ENCODE measurements at regions not wholly inside any gene's neighbourhood (a gene's known extent, or its start where the extent isn't known, plus 50 kb on each side); places are given as distances from the start of the nearest gene placed in this dataset.
"Not testable (repeated sequence)": the region's sequence is repeated elsewhere in the genome, so short reads cannot be mapped to it uniquely, and the experiment has no call there.

- H3K9me3 ChIP-seq (ENCODE audit: insufficient read depth, low read depth, low read length): peaks cover 40% of the 10 kb centered on the region
- WGBS: 80% methylated on average over 2 of the region's 2 CpGs
These were observed 163.0 kb downstream of the THBS2 start for GRCh38 chr6:169090514-169091127.

GRCh38 chr6:169088762-169089161, 164.9 kb downstream of the THBS2 start:
- Histone ChIP-seq H3K4me3 (ENCODE audit: low read length) (no peak overlapping the region), H3K27me3 (ENCODE audit: insufficient read depth, low read length) (no peaks in the 10 kb centered on the region), H3K36me3 (ENCODE audit: insufficient read depth, low read length) (no peaks in the 10 kb centered on the region; the same call in 1 of the 2 replicates), H3K4me1 (ENCODE audit: insufficient read depth, low read length) (peaks cover 6% of the 10 kb centered on the region; the same call in 1 of the 2 replicates), H3K9ac (ENCODE audit: low read depth, low read length) (no peak overlapping the region), H3K27ac (ENCODE audit: low read depth, low read length) (no peak overlapping the region), H3K9me3 (ENCODE audit: insufficient read depth, low read depth, low read length) (peaks cover 40% of the 10 kb centered on the region)
- 95% methylated on average over 2 of the region's 2 CpGs for WGBS

More at GRCh38 chr6:169090514-169091127, 163.0 kb downstream of the THBS2 start:
- H3K27me3 ChIP-seq (ENCODE audit: insufficient read depth, low read length); H3K9ac ChIP-seq (ENCODE audit: low read depth, low read length); H3K36me3 ChIP-seq (ENCODE audit: insufficient read depth, low read length); H3K4me3 ChIP-seq (ENCODE audit: low read length); H3K27ac ChIP-seq (ENCODE audit: low read depth, low read length); H3K4me1 ChIP-seq (ENCODE audit: insufficient read depth, low read length): not testable (repeated sequence)

- Histone ChIP-seq H3K36me3 (ENCODE audit: insufficient read depth, low read length) (no peaks in the 10 kb centered on the region; the same call in 1 of the 2 replicates), H3K9ac (ENCODE audit: low read depth, low read length) (no peak overlapping the region; the same call in 1 of the 2 replicates), H3K27ac (ENCODE audit: low read depth, low read length) (peak overlapping the region; percentile 18; the same call in 1 of the 2 replicates), H3K27me3 (ENCODE audit: insufficient read depth, low read length) (no peaks in the 10 kb centered on the region), H3K9me3 (ENCODE audit: insufficient read depth, low read depth, low read length) (peaks cover 33% of the 10 kb centered on the region), H3K4me1 (ENCODE audit: insufficient read depth, low read length) (peaks cover 6% of the 10 kb centered on the region; the same call in 1 of the 2 replicates), H3K4me3 (ENCODE audit: low read length) (no peak overlapping the region)
- 80% methylated on average over 1 of the region's 3 CpGs for WGBS
These were observed 166.1 kb downstream of the THBS2 start for GRCh38 chr6:169087443-169088041.

- 99% methylated on average over 6 of the region's 6 CpGs for WGBS
- not testable (repeated sequence) for H3K27ac ChIP-seq (ENCODE audit: low read depth, low read length); H3K36me3 ChIP-seq (ENCODE audit: insufficient read depth, low read length); H3K9ac ChIP-seq (ENCODE audit: low read depth, low read length); H3K4me1 ChIP-seq (ENCODE audit: insufficient read depth, low read length); H3K4me3 ChIP-seq (ENCODE audit: low read length); H3K27me3 ChIP-seq (ENCODE audit: insufficient read depth, low read length)
- peaks cover 24% of the 10 kb centered on the region for H3K9me3 ChIP-seq (ENCODE audit: insufficient read depth, low read depth, low read length)
These were observed 167.0 kb downstream of the THBS2 start for GRCh38 chr6:169086616-169087015.

GRCh38 chr6:169086020-169086419, 167.6 kb downstream of the THBS2 start:
- Histone ChIP-seq H3K9me3 (ENCODE audit: insufficient read depth, low read depth, low read length) (peaks cover 18% of the 10 kb centered on the region), H3K4me1 (ENCODE audit: insufficient read depth, low read length) (peaks cover 6% of the 10 kb centered on the region; the same call in 1 of the 2 replicates), H3K27me3 (ENCODE audit: insufficient read depth, low read length) (no peaks in the 10 kb centered on the region), H3K36me3 (ENCODE audit: insufficient read depth, low read length) (no peaks in the 10 kb centered on the region), H3K9ac (ENCODE audit: low read depth, low read length) (no peak overlapping the region), H3K4me3 (ENCODE audit: low read length) (no peak overlapping the region), H3K27ac (ENCODE audit: low read depth, low read length) (no peak overlapping the region)
- WGBS: 93% methylated on average over 9 of the region's 10 CpGs

GRCh38 chr6:169085466-169085865, 168.2 kb downstream of the THBS2 start:
- no peaks in the 10 kb centered on the region for H3K36me3 ChIP-seq (ENCODE audit: insufficient read depth, low read length)
- H3K27ac ChIP-seq (ENCODE audit: low read depth, low read length): no peak overlapping the region
- 93% methylated on average over 6 of the region's 6 CpGs for WGBS
- peaks cover 6% of the 10 kb centered on the region; the same call in 1 of the 2 replicates for H3K4me1 ChIP-seq (ENCODE audit: insufficient read depth, low read length)
- no peak overlapping the region for H3K4me3 ChIP-seq (ENCODE audit: low read length)
- no peaks in the 10 kb centered on the region for H3K27me3 ChIP-seq (ENCODE audit: insufficient read depth, low read length)
- H3K9ac ChIP-seq (ENCODE audit: low read depth, low read length): no peak overlapping the region
- H3K9me3 ChIP-seq (ENCODE audit: insufficient read depth, low read depth, low read length): peaks cover 12% of the 10 kb centered on the region

GRCh38 chr6:169084557-169084956, 169.1 kb downstream of the THBS2 start:
- not testable (repeated sequence) for H3K27me3 ChIP-seq (ENCODE audit: insufficient read depth, low read length); H3K27ac ChIP-seq (ENCODE audit: low read depth, low read length); H3K9ac ChIP-seq (ENCODE audit: low read depth, low read length); H3K4me1 ChIP-seq (ENCODE audit: insufficient read depth, low read length); H3K4me3 ChIP-seq (ENCODE audit: low read length); H3K9me3 ChIP-seq (ENCODE audit: insufficient read depth, low read depth, low read length); H3K36me3 ChIP-seq (ENCODE audit: insufficient read depth, low read length)
- 94% methylated on average over 12 of the region's 13 CpGs for WGBS

- H3K9ac ChIP-seq (ENCODE audit: low read depth, low read length): no peak overlapping the region
- peaks cover 6% of the 10 kb centered on the region; the same call in 1 of the 2 replicates for H3K4me1 ChIP-seq (ENCODE audit: insufficient read depth, low read length)
- H3K9me3 ChIP-seq (ENCODE audit: insufficient read depth, low read depth, low read length): 0 out of 2 replicates have a peak, but pooled peaks cover 2% of the 10 kb centered on the region
- H3K36me3 ChIP-seq (ENCODE audit: insufficient read depth, low read length): no peaks in the 10 kb centered on the region
- H3K27ac ChIP-seq (ENCODE audit: low read depth, low read length): no peak overlapping the region
- H3K27me3 ChIP-seq (ENCODE audit: insufficient read depth, low read length): no peaks in the 10 kb centered on the region
- 96% methylated on average over 10 of the region's 10 CpGs for WGBS
- no peak overlapping the region for H3K4me3 ChIP-seq (ENCODE audit: low read length)
These were observed 169.6 kb downstream of the THBS2 start for GRCh38 chr6:169084067-169084466.

GRCh38 chr6:169083508-169083874, 170.2 kb downstream of the THBS2 start:
- H3K27me3 ChIP-seq (ENCODE audit: insufficient read depth, low read length): no peaks in the 10 kb centered on the region
- no peaks in the 10 kb centered on the region for H3K36me3 ChIP-seq (ENCODE audit: insufficient read depth, low read length)
- 51% methylated on average over 2 of the region's 3 CpGs for WGBS
- H3K4me3 ChIP-seq (ENCODE audit: low read length): no peak overlapping the region
- no peak overlapping the region for H3K9ac ChIP-seq (ENCODE audit: low read depth, low read length)
- peaks cover 6% of the 10 kb centered on the region; the same call in 1 of the 2 replicates for H3K4me1 ChIP-seq (ENCODE audit: insufficient read depth, low read length)
- no peaks in the 10 kb centered on the region for H3K9me3 ChIP-seq (ENCODE audit: insufficient read depth, low read depth, low read length)
- no peak overlapping the region for H3K27ac ChIP-seq (ENCODE audit: low read depth, low read length)

GRCh38 chr6:169082817-169083507, 170.7 kb downstream of the THBS2 start:
- no peak overlapping the region for H3K27ac ChIP-seq (ENCODE audit: low read depth, low read length)
- H3K4me1 ChIP-seq (ENCODE audit: insufficient read depth, low read length): peaks cover 5% of the 10 kb centered on the region; the same call in 1 of the 2 replicates
- no peaks in the 10 kb centered on the region for H3K9me3 ChIP-seq (ENCODE audit: insufficient read depth, low read depth, low read length)
- no peaks in the 10 kb centered on the region for H3K36me3 ChIP-seq (ENCODE audit: insufficient read depth, low read length)
- 88% methylated on average over 7 of the region's 7 CpGs for WGBS
- no peaks in the 10 kb centered on the region for H3K27me3 ChIP-seq (ENCODE audit: insufficient read depth, low read length)
- H3K9ac ChIP-seq (ENCODE audit: low read depth, low read length): no peak overlapping the region
- H3K4me3 ChIP-seq (ENCODE audit: low read length): no peak overlapping the region

- no peaks in the 10 kb centered on the region for H3K9me3 ChIP-seq (ENCODE audit: insufficient read depth, low read depth, low read length)
- WGBS: 93% methylated on average over 5 of the region's 5 CpGs
These were observed 171.6 kb downstream of the THBS2 start for GRCh38 chr6:169082093-169082492.

More at GRCh38 chr6:169082093-169082492, 171.6 kb downstream of the THBS2 start:
- Histone ChIP-seq H3K4me1 (ENCODE audit: insufficient read depth, low read length) (no peaks in the 10 kb centered on the region), H3K27me3 (ENCODE audit: insufficient read depth, low read length) (no peaks in the 10 kb centered on the region), H3K9ac (ENCODE audit: low read depth, low read length) (no peak overlapping the region), H3K36me3 (ENCODE audit: insufficient read depth, low read length) (no peaks in the 10 kb centered on the region), H3K27ac (ENCODE audit: low read depth, low read length) (no peak overlapping the region), H3K4me3 (ENCODE audit: low read length) (no peak overlapping the region)

All from HUES64 (cell line).